Esophagus muscularis mucosa (tissue), 3 donors: ENCODE measurements at regions not wholly inside any gene's neighbourhood (a gene's known extent, or its start where the extent isn't known, plus 50 kb on each side); places are given as distances from the start of the nearest gene placed in this dataset.

Experiments used
- CTCF ChIP-seq, 3 experiments: fragments of 200-600 bp in 2 of 3; fragments of 450-650 bp in 1 of 3; sonication (generic) in 2 of 3; IDR thresholded peaks; one replicate each; pipeline ENCODE4 v1.5.1; 2017 to 2019; ENCODE audit warnings: antibody characterized with exemption in 3 of 3, mild to moderate bottlenecking in 2 of 3, moderate library complexity in 1 of 3
- POLR2AphosphoS5 ChIP-seq, 2 donors: sonication (generic); formaldehyde crosslinking; IDR thresholded peaks; one replicate each; pipeline ENCODE4 v1.6.1; 2017; ENCODE audit warnings: antibody characterized with exemption in 2 of 2

- no peak for TF ChIP-seq POLR2AphosphoS5 (IDR thresholded peaks at IDR 0.05)
- no peak for TF ChIP-seq CTCF (IDR thresholded peaks at IDR 0.05)
Measured at GRCh38 chr5:17151686-17152085, 65.7 kb upstream of the BASP1 start.
